Kidney epithelial cell (primary cell): ENCODE measurements at regions not wholly inside any gene's neighbourhood (a gene's known extent, or its start where the extent isn't known, plus 50 kb on each side); places are given as distances from the start of the nearest gene placed in this dataset.

Source experiments
- DNase-seq: peaks from one replicate; pipeline ENCODE4 v3.0.0-alpha.2; 2010; ENCODE audit warnings: low read depth
- H3K27me3 ChIP-seq: 2 replicates; pipeline ENCODE4 v1.6.0; 2011; ENCODE audit warnings: low read length; ENCODE audit not compliant: control insufficient read depth, insufficient read depth
- H3K36me3 ChIP-seq: 2 replicates; pipeline ENCODE4 v1.5.1; 2011; ENCODE audit warnings: low read length; ENCODE audit not compliant: control insufficient read depth, insufficient read depth
- H3K4me3 ChIP-seq: 2 replicates; pipeline ENCODE4 v1.5.1; 2011; ENCODE audit warnings: low read depth, mild to moderate bottlenecking, control low read depth, low read length
- TF ChIP-seq, protein P1 (sequence below): IDR thresholded peaks from 2 replicates; pipeline ENCODE4 v1.5.1; 2011; ENCODE audit warnings: mild to moderate bottlenecking, moderate library complexity, low read length, control low read depth, inconsistent platforms; ENCODE audit not compliant: insufficient read depth, poor library complexity, severe bottlenecking

- TF ChIP-seq, protein P1, sequence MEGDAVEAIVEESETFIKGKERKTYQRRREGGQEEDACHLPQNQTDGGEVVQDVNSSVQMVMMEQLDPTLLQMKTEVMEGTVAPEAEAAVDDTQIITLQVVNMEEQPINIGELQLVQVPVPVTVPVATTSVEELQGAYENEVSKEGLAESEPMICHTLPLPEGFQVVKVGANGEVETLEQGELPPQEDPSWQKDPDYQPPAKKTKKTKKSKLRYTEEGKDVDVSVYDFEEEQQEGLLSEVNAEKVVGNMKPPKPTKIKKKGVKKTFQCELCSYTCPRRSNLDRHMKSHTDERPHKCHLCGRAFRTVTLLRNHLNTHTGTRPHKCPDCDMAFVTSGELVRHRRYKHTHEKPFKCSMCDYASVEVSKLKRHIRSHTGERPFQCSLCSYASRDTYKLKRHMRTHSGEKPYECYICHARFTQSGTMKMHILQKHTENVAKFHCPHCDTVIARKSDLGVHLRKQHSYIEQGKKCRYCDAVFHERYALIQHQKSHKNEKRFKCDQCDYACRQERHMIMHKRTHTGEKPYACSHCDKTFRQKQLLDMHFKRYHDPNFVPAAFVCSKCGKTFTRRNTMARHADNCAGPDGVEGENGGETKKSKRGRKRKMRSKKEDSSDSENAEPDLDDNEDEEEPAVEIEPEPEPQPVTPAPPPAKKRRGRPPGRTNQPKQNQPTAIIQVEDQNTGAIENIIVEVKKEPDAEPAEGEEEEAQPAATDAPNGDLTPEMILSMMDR: no peak
- Histone ChIP-seq H3K27me3 (no peaks in the 10 kb centered on the region), H3K36me3 (no peaks in the 10 kb centered on the region), H3K4me3 (no peak overlapping the region)
- DNase-seq: no peak
These were observed 189.8 kb downstream of the ELAVL2 start for GRCh38 chr9:23636199-23636598.

GRCh38 chr9:23638011-23638410 is 188.0 kb downstream of the ELAVL2 start:
- TF ChIP-seq, protein P1: no peak
- Histone ChIP-seq H3K27me3 (no peaks in the 10 kb centered on the region), H3K4me3 (no peak overlapping the region), H3K36me3 (no peaks in the 10 kb centered on the region)
- no peak for DNase-seq

GRCh38 chr9:23638837-23639426 is 187.1 kb downstream of the ELAVL2 start:
- TF ChIP-seq, protein P1: no peak
- no peak overlapping the region for H3K4me3 ChIP-seq
- no peaks in the 10 kb centered on the region for H3K27me3 ChIP-seq
- H3K36me3 ChIP-seq: no peaks in the 10 kb centered on the region
- no peak for DNase-seq
